Kidney epithelial cell (primary cell): ENCODE measurements at regions not wholly inside any gene's neighbourhood (a gene's known extent, or its start where the extent isn't known, plus 50 kb on each side); places are given as distances from the start of the nearest gene placed in this dataset.

Experiments used
- DNase-seq: peaks from one replicate; pipeline ENCODE4 v3.0.0-alpha.2; 2010; ENCODE audit warnings: low read depth
- H3K27me3 ChIP-seq: 2 replicates; pipeline ENCODE4 v1.6.0; 2011; ENCODE audit warnings: low read length; ENCODE audit not compliant: control insufficient read depth, insufficient read depth
- H3K36me3 ChIP-seq: 2 replicates; pipeline ENCODE4 v1.5.1; 2011; ENCODE audit warnings: low read length; ENCODE audit not compliant: control insufficient read depth, insufficient read depth
- H3K4me3 ChIP-seq: 2 replicates; pipeline ENCODE4 v1.5.1; 2011; ENCODE audit warnings: low read depth, mild to moderate bottlenecking, control low read depth, low read length
- TF ChIP-seq, protein P1 (sequence below): IDR thresholded peaks from 2 replicates; pipeline ENCODE4 v1.5.1; 2011; ENCODE audit warnings: mild to moderate bottlenecking, moderate library complexity, low read length, control low read depth, inconsistent platforms; ENCODE audit not compliant: insufficient read depth, poor library complexity, severe bottlenecking

DNA sequence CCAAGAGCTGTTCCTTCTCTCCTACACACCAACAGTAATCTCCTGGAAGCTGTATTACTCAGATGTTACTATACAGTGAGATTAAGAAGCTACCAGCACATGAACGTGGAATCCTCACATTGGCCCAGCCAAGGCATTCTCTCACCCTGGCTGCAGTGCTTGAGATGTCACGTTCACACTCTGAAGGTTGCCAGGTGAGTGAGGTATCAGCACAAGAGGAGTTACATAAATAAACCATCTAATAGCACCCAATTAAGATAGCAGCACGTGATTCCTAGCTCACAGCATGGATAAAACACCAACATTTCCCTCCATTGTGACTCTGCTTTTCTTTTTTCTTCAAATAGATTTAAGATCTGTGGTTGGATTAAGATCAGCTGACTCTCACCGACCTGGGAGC lies 182.8 kb downstream of the PLPP3 start:
- TF ChIP-seq, protein P1, sequence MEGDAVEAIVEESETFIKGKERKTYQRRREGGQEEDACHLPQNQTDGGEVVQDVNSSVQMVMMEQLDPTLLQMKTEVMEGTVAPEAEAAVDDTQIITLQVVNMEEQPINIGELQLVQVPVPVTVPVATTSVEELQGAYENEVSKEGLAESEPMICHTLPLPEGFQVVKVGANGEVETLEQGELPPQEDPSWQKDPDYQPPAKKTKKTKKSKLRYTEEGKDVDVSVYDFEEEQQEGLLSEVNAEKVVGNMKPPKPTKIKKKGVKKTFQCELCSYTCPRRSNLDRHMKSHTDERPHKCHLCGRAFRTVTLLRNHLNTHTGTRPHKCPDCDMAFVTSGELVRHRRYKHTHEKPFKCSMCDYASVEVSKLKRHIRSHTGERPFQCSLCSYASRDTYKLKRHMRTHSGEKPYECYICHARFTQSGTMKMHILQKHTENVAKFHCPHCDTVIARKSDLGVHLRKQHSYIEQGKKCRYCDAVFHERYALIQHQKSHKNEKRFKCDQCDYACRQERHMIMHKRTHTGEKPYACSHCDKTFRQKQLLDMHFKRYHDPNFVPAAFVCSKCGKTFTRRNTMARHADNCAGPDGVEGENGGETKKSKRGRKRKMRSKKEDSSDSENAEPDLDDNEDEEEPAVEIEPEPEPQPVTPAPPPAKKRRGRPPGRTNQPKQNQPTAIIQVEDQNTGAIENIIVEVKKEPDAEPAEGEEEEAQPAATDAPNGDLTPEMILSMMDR = no peak
- DNase-seq = no peak
- Histone ChIP-seq H3K27me3 (no peaks in the 10 kb centered on the region), H3K36me3 (no peaks in the 10 kb centered on the region), H3K4me3 (no peak overlapping the region)

DNA sequence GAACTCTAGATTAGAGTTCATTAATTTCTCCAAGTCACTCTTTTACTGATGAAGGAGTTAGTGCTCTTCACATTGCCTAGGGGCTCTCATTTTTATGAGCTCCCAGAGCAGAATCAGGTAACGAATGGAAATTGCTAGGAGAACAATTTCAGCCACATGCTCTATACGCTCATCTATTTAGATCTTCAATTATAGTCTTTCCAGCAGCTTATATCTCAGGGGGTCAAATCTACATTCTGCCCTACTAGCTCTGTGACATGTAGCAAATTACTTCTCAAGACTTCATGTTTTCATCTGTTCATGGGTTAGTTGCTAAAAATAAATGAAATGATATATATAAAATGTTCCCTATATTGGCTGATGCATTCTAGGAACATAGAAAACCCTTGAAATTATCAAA lies 183.6 kb downstream of the PLPP3 start:
- H3K4me3 ChIP-seq = no peak overlapping the region
- no peaks in the 10 kb centered on the region for H3K27me3 ChIP-seq
- H3K36me3 ChIP-seq = no peaks in the 10 kb centered on the region
- TF ChIP-seq, protein P1 = no peak
- DNase-seq = no peak

DNA sequence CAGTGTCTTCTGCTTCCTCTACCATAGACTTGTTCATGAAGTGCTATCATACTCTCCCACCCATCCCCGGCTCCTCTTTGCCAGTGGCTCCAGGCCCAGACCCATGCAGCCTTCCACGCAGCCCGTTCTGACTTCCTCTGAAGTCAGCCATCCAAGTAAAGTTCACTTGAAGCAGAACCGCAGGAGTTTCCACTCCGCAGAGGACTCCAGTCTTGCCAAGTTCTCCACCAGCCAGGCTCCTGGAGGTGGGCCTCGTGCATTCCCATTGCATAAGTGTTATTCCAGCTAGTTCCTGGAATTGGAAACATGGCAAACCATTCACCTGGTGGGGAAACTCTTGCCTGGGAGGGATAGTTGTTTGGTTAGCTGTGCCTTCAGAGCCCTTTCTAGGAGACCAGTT lies 185.1 kb downstream of the PLPP3 start:
- H3K4me3 ChIP-seq = no peak overlapping the region
- DNase-seq = no peak
- TF ChIP-seq, protein P1 = no peak
- no peaks in the 10 kb centered on the region for H3K36me3 ChIP-seq
- no peaks in the 10 kb centered on the region for H3K27me3 ChIP-seq

DNA sequence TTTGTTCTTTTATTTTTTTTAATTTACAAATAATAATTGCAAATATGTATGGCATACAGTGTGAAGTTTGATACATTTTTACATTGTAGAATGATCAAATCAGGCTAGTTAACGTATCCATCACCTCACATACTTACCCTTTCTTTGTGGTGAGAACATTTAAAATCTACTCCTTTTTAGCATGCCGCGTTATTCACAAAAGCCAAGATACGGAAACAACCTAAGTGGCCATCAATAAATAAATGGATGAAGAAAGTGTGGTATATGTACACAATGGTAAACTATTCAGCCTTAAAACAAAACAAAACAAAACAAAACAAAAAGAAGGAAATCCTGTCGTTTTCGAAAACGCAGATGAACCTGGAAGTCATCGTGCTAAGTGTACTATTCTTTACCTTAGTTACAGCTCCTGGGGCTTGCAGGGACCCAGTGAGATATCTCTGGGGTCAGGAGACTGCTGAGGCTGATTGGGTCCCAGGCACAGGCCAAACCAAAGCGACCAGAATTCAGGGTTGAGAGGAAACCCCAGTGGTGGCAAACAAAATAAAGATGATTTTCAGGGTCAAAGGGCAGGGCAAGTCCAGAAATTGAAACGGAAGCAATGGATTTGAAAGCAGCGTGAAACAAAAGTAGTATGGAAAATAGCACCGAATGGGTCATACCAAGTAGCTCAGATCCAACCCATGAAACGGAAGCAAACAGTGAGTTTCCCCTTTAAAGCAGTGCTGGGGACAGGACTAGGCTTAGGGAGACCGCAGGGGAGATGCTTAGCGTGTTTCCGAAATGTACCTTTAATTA lies 188.2 kb downstream of the PLPP3 start:
- DNase-seq = no peak
- Histone ChIP-seq H3K27me3 (no peaks in the 10 kb centered on the region), H3K36me3 (no peaks in the 10 kb centered on the region), H3K4me3 (no peak overlapping the region)
- TF ChIP-seq, protein P1 = no peak

DNA sequence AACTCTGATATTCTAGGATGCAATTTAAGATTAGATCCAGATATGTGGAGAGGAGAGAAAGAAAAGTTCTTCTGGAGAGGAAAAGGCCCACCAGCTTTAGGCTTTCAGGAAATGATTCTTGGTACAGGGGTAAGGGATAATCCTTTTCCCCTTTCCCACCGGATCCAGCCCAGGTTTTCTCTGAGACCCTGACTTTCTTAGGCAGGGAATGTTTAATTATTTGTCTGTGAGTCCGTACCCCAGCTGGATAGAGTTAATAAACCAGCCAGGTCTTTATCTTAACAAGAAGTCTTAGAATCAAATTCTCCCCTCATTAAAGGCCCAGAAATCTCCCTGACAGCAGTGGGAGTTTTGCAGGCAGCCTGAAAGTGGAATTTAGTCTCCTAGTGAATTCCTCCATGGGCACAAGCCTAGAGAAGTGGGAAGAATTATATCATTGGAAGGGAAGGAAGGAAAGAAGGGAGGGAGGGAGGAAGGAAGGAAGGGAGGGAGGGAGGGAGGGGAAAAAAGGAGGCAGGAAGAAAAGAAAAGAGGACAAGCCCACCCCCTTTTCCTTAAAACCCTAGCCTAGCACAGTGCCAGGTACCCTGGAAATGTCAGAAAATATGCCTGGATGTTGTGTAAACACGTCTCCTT lies 189.0 kb downstream of the PLPP3 start:
- no peaks in the 10 kb centered on the region for H3K27me3 ChIP-seq
- no peaks in the 10 kb centered on the region for H3K36me3 ChIP-seq
- H3K4me3 ChIP-seq = no peak overlapping the region
- TF ChIP-seq, protein P1 = no peak
- no peak for DNase-seq
